GM23338 (cell line): ENCODE measurements at regions not wholly inside any gene's neighbourhood (a gene's known extent, or its start where the extent isn't known, plus 50 kb on each side); places are given as distances from the start of the nearest gene placed in this dataset.
A peak's percentile ranks its signal among the peaks of the same experiment; 100 is the strongest.

Source experiments
- ATAC-seq: fragments of 200-7000 bp; cut with Tn5 transposase; 3 replicates; pipeline ENCODE4 v1.9.1; 2020
- DNase-seq: peaks from one replicate; pipeline ENCODE4 v3.0.0-alpha.2; 2015; ENCODE audit warnings: low spot score
- H2AFZ ChIP-seq: fragments of 200-600 bp; sonication (generic); 2 replicates; pipeline ENCODE4 v1.8.0; 2016; ENCODE audit warnings: antibody characterized with exemption, mild to moderate bottlenecking, moderate library complexity
- H3F3A ChIP-seq: fragments of 200-600 bp; sonication (generic); replicated peaks from 2 replicates; pipeline ENCODE4 v1.8.0; 2017; ENCODE audit warnings: antibody characterized with exemption, mixed run types, low read depth
- H3K27ac ChIP-seq: fragments of 200-600 bp; sonication (generic); 2 replicates; pipeline ENCODE4 v1.6.1; 2016; ENCODE audit warnings: low read depth
- H3K27me3 ChIP-seq: fragments of 200-600 bp; sonication (generic); 2 replicates; pipeline ENCODE4 v1.8.0; 2016; ENCODE audit warnings: mild to moderate bottlenecking, mixed run types, moderate library complexity; ENCODE audit not compliant: insufficient read depth
- H3K36me3 ChIP-seq: fragments of 200-600 bp; sonication (generic); 2 replicates; pipeline ENCODE4 v1.8.0; 2016; ENCODE audit warnings: mild to moderate bottlenecking; ENCODE audit not compliant: insufficient read depth
- H3K4me1 ChIP-seq: fragments of 200-600 bp; sonication (generic); 2 replicates; pipeline ENCODE4 v1.8.0; 2016; ENCODE audit warnings: mild to moderate bottlenecking, moderate library complexity; ENCODE audit not compliant: insufficient read depth
- H3K4me2 ChIP-seq: fragments of 200-600 bp; sonication (generic); 2 replicates; pipeline ENCODE4 v1.7.1; 2017; ENCODE audit warnings: mixed run types
- H3K4me3 ChIP-seq: fragments of 200-600 bp; sonication (generic); 2 replicates; pipeline ENCODE4 v1.6.1; 2016; ENCODE audit warnings: mixed run types
- H3K79me2 ChIP-seq: fragments of 200-600 bp; sonication (generic); replicated peaks from 2 replicates; pipeline ENCODE4 v1.8.0; 2017; ENCODE audit warnings: mild to moderate bottlenecking; ENCODE audit not compliant: insufficient read depth
- H3K9me2 ChIP-seq: fragments of 200-600 bp; sonication (generic); 2 replicates; pipeline ENCODE4 v1.8.0; 2017; ENCODE audit not compliant: insufficient read depth
- H4K20me1 ChIP-seq: fragments of 200-600 bp; sonication (generic); replicated peaks from 2 replicates; pipeline ENCODE4 v1.8.0; 2017; ENCODE audit warnings: mild to moderate bottlenecking; ENCODE audit not compliant: insufficient read depth
- H3K27ac Mint-ChIP-seq: 2 replicates; pipeline ENCODE4 v1.8.0; 2020; ENCODE audit warnings: inconsistent platforms, mild to moderate bottlenecking, moderate library complexity, mixed read lengths
- H3K27me3 Mint-ChIP-seq: 3 replicates; pipeline ENCODE4 v1.8.0; 2022; ENCODE audit warnings: low read depth, mild to moderate bottlenecking, moderate library complexity, mixed read lengths, inconsistent platforms; ENCODE audit not compliant: insufficient read depth, poor library complexity
- H3K36me3 Mint-ChIP-seq: 3 replicates; pipeline ENCODE4 v1.8.0; 2021; ENCODE audit warnings: low read depth, mild to moderate bottlenecking, inconsistent platforms, moderate library complexity, mixed read lengths
- H3K4me1 Mint-ChIP-seq: 3 replicates; pipeline ENCODE4 v1.8.0; 2020; ENCODE audit warnings: mild to moderate bottlenecking, inconsistent platforms, mixed read lengths
- H3K4me3 Mint-ChIP-seq: 3 replicates; pipeline ENCODE4 v1.8.0; 2021; ENCODE audit warnings: moderate library complexity, mild to moderate bottlenecking, inconsistent platforms, mixed read lengths
- H3K9me3 Mint-ChIP-seq: 3 replicates; pipeline ENCODE4 v1.8.0; 2020; ENCODE audit warnings: moderate library complexity, mild to moderate bottlenecking, inconsistent platforms, mixed read lengths
- CREB1 ChIP-seq: fragments of 250-450 bp; sonication (Bioruptor Pico); IDR thresholded peaks from 2 replicates; pipeline ENCODE4 v1.5.0; 2020; ENCODE audit warnings: low read depth, mild to moderate bottlenecking, moderate library complexity
- ETS1 ChIP-seq: IDR thresholded peaks from 2 replicates; pipeline ENCODE4 v1.6.1; 2016; ENCODE audit warnings: antibody characterized with exemption
- EZH2 ChIP-seq: fragments of 200-600 bp; sonication (generic); IDR thresholded peaks from one replicate; pipeline ENCODE4 v1.8.0; 2017; ENCODE audit warnings: antibody characterized with exemption, mild to moderate bottlenecking, low read depth; ENCODE audit not compliant: unreplicated experiment
- EZH2phosphoT487 ChIP-seq: fragments of 200-600 bp; sonication (generic); IDR thresholded peaks from one replicate; pipeline ENCODE4 v1.8.1; 2018; ENCODE audit warnings: antibody characterized with exemption; ENCODE audit not compliant: unreplicated experiment
- JUNB ChIP-seq: IDR thresholded peaks from one replicate; pipeline ENCODE4 v1.6.1; 2016; ENCODE audit warnings: antibody characterized with exemption; ENCODE audit not compliant: unreplicated experiment
- NANOG ChIP-seq: IDR thresholded peaks from 2 replicates; pipeline ENCODE4 v1.6.1; 2016; ENCODE audit warnings: antibody characterized with exemption, borderline replicate concordance
- POLR2AphosphoS5 ChIP-seq: IDR thresholded peaks from 2 replicates; pipeline ENCODE4 v1.6.1; 2016; ENCODE audit warnings: antibody characterized with exemption, low read depth
- ZNF114 ChIP-seq: fragments of 250-450 bp; sonication (Bioruptor Pico); IDR thresholded peaks from 2 replicates; pipeline ENCODE4 v1.5.0; 2020; ENCODE audit warnings: mild to moderate bottlenecking, moderate library complexity
- ZNF331 ChIP-seq: fragments of 250-450 bp; sonication (Bioruptor Pico); IDR thresholded peaks from 2 replicates; pipeline ENCODE4 v1.5.0; 2020; ENCODE audit warnings: low read depth, mild to moderate bottlenecking, moderate library complexity
- ZNF462 ChIP-seq: fragments of 250-450 bp; sonication (Bioruptor Pico); IDR thresholded peaks from 2 replicates; pipeline ENCODE4 v1.5.0; 2020; ENCODE audit warnings: mild to moderate bottlenecking, moderate library complexity

DNA sequence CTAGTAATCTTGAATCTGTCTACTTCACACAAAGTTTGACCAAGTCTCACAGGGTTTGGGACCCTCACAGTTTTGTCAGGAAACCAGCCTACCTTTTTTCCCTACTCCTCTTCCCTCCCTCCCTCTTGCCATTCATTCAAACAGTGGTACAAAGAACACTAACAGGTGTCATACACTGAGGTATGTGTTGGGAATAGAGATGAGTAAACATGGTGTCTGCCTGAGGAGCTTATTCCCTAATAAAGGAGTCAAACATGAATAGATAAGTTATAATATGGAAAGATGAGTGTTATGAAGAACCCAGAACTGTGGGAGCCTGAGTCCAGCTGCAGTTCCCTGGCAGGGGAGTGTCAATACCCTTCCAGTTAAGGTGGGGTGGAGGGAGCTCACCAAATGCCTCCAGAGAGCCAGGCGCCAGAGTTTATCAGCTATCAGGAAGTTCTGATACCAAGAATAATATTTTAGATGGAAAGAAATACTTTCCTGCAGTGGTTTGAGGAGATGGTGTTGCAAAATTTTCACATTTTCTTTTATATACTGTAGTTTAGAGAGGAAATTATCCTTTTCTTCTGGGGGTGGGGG is 183.4 kb upstream of the NR3C1 start:
- Histone ChIP-seq H3K4me1 (no peaks in the 10 kb centered on the region), H3K36me3 (no peaks in the 10 kb centered on the region), H3K27me3 (no peaks in the 10 kb centered on the region), H3K27ac (no peak overlapping the region), H2AFZ (peak overlapping the region; percentile 59; the same call in 1 of the 2 replicates), H3K79me2 (no peaks in the 10 kb centered on the region), H3K4me3 (no peak overlapping the region), H3K4me2 (no peak overlapping the region), H3K9me2 (no peaks in the 10 kb centered on the region), H3F3A (no peaks in the 10 kb centered on the region), H4K20me1 (no peaks in the 10 kb centered on the region)
- peaks cover 16% of the 10 kb centered on the region; the same call in 2 of the 3 replicates for H3K4me1 Mint-ChIP-seq
- no peak overlapping the region for H3K4me3 Mint-ChIP-seq
- no peaks in the 10 kb centered on the region for H3K27me3 Mint-ChIP-seq
- ATAC-seq (no peak), DNase-seq (no peak)
- H3K36me3 Mint-ChIP-seq = no peaks in the 10 kb centered on the region
- no peak for TF ChIP-seq ZNF114 (CRISPR knock-in tag)
- no peak overlapping the region for H3K27ac Mint-ChIP-seq
- H3K9me3 Mint-ChIP-seq = no peaks in the 10 kb centered on the region

- Histone ChIP-seq H3K4me2 (no peak overlapping the region), H3F3A (no peaks in the 10 kb centered on the region), H3K4me3 (no peak overlapping the region), H3K36me3 (no peaks in the 10 kb centered on the region), H3K27ac (no peak overlapping the region), H3K27me3 (no peaks in the 10 kb centered on the region), H3K9me2 (no peaks in the 10 kb centered on the region), H3K4me1 (no peaks in the 10 kb centered on the region), H3K79me2 (no peaks in the 10 kb centered on the region), H2AFZ (peak overlapping the region; percentile 59; the same call in 1 of the 2 replicates), H4K20me1 (no peaks in the 10 kb centered on the region)
- H3K27me3 Mint-ChIP-seq = peaks cover 2% of the 10 kb centered on the region
- no peaks in the 10 kb centered on the region for H3K36me3 Mint-ChIP-seq
- no peak overlapping the region; the same call in 1 of the 2 replicates for H3K27ac Mint-ChIP-seq
- DNase-seq (no peak), ATAC-seq (no peak)
- no peaks in the 10 kb centered on the region for H3K9me3 Mint-ChIP-seq
- H3K4me3 Mint-ChIP-seq = no peak overlapping the region
- peaks cover 24% of the 10 kb centered on the region; the same call in 2 of the 3 replicates for H3K4me1 Mint-ChIP-seq
- no peak for TF ChIP-seq ETS1
- no peak for TF ChIP-seq POLR2AphosphoS5
- no peak for TF ChIP-seq EZH2phosphoT487
- no peak for TF ChIP-seq ZNF331 (CRISPR knock-in tag)
- no peak for TF ChIP-seq EZH2
Measured at GRCh38 chr5:143585970-143586369, 182.5 kb upstream of the NR3C1 start.

DNA sequence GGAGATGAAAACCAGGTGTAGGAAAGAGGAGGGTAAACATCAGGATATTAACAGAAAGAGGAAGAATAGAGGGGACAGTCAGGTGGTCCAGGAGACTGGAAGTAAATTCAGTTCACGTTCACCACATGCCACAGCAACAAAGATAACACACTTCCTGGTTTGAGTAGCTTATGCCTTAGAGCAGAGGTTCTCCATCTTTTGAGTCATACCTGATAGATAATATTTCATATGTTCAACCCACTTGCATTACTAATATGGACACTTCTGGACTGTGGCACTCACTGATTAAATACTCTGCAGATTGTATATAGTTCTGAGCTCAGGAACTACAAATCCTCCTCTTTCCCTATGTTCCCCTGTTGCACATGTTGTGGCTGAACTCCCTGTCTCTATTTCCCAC is 179.9 kb upstream of the NR3C1 start:
- no peak overlapping the region for H3K4me2 ChIP-seq
- Mint-ChIP-seq H3K4me1 (peaks cover 24% of the 10 kb centered on the region; the same call in 2 of the 3 replicates), H3K27me3 (peaks cover 2% of the 10 kb centered on the region), H3K4me3 (no peak overlapping the region), H3K27ac (no peak overlapping the region), H3K9me3 (no peaks in the 10 kb centered on the region), H3K36me3 (no peaks in the 10 kb centered on the region)
- H3K36me3 ChIP-seq = no peaks in the 10 kb centered on the region
- no peak overlapping the region for H2AFZ ChIP-seq
- H3F3A ChIP-seq = no peaks in the 10 kb centered on the region
- H4K20me1 ChIP-seq = no peaks in the 10 kb centered on the region
- no peak for ATAC-seq
- H3K4me1 ChIP-seq = no peaks in the 10 kb centered on the region
- no peak overlapping the region for H3K27ac ChIP-seq
- H3K27me3 ChIP-seq = no peaks in the 10 kb centered on the region
- no peaks in the 10 kb centered on the region for H3K9me2 ChIP-seq
- H3K79me2 ChIP-seq = no peaks in the 10 kb centered on the region
- no peak for DNase-seq
- H3K4me3 ChIP-seq = no peak overlapping the region
- TF ChIP-seq ZNF114 (CRISPR knock-in tag) = no peak
- no peak for TF ChIP-seq NANOG
- TF ChIP-seq POLR2AphosphoS5 = no peak
- no peak for TF ChIP-seq ZNF462
- TF ChIP-seq CREB1 (CRISPR knock-in tag) = no peak
- no peak for TF ChIP-seq EZH2phosphoT487
- no peak for TF ChIP-seq JUNB
- TF ChIP-seq EZH2 = no peak
